Activated CD8-positive, alpha-beta memory T cell treated with anti-CD3 and anti-CD28 coated beads for 1 hour (primary cell): ENCODE measurements at regions not wholly inside any gene's neighbourhood (a gene's known extent, or its start where the extent isn't known, plus 50 kb on each side); places are given as distances from the start of the nearest gene placed in this dataset.

Experiments used
- DNase-seq, 2 donors: peaks; one replicate each; pipeline ENCODE4 v3.0.0-alpha.2; 2020; ENCODE audit warnings: low read depth in 1 of 2; ENCODE audit errors: extremely low read depth in 1 of 2

GRCh38 chr13:105997581-105998550, 537.6 kb downstream of the EFNB2 start:
- DNase-seq: no peak

GRCh38 chr13:105996391-105997025, 539.0 kb downstream of the EFNB2 start:
- DNase-seq: no peak

- DNase-seq: no peak
Measured at GRCh38 chr13:105994340-105994739, 541.1 kb downstream of the EFNB2 start.

GRCh38 chr13:105991622-105992277, 543.7 kb downstream of the EFNB2 start:
- DNase-seq: no peak

GRCh38 chr13:105991131-105991530, 544.3 kb downstream of the EFNB2 start:
- DNase-seq: no peak

GRCh38 chr13:105990256-105990958, 545.1 kb downstream of the EFNB2 start:
- no peak for DNase-seq

- DNase-seq: no peak
Measured at GRCh38 chr13:105984646-105985045, 550.8 kb downstream of the EFNB2 start.

- no peak for DNase-seq
Measured at GRCh38 chr13:105984236-105984635, 551.2 kb downstream of the EFNB2 start.

- no peak for DNase-seq
Measured at GRCh38 chr13:105982219-105982930, 553.1 kb downstream of the EFNB2 start.

- no peak for DNase-seq
Measured at GRCh38 chr13:105979131-105980011, 556.1 kb downstream of the EFNB2 start.

GRCh38 chr13:105974380-105974779, 561.1 kb downstream of the EFNB2 start:
- DNase-seq: no peak

- no peak for DNase-seq
Measured at GRCh38 chr13:105972811-105973590, 562.5 kb downstream of the EFNB2 start.

GRCh38 chr13:105972306-105972721, 563.1 kb downstream of the EFNB2 start:
- no peak for DNase-seq

GRCh38 chr13:105971738-105972137, 563.7 kb downstream of the EFNB2 start:
- DNase-seq: no peak

GRCh38 chr13:105971312-105971711, 564.1 kb downstream of the EFNB2 start:
- no peak for DNase-seq

- no peak for DNase-seq
Measured at GRCh38 chr13:105969761-105970160, 565.7 kb downstream of the EFNB2 start.

- no peak for DNase-seq
Measured at GRCh38 chr13:105965910-105966309, 569.6 kb downstream of the EFNB2 start.

GRCh38 chr13:105962080-105962479, 573.4 kb downstream of the EFNB2 start:
- no peak for DNase-seq

- no peak for DNase-seq
Measured at GRCh38 chr13:105961438-105961837, 574.0 kb downstream of the EFNB2 start.
